ENCODE measurements at regions not wholly inside any gene's neighbourhood (a gene's known extent, or its start where the extent isn't known, plus 50 kb on each side); places are given as distances from the start of the nearest gene placed in this dataset.

GRCh38 chr6:86730216-86730615 lies 207.1 kb upstream of the HTR1E start:
- Histone ChIP-seq H4K8ac (replicated peaks; ENCODE audit: insufficient read length, low read depth, low read length) (no peak overlapping the region), H2BK5ac (ENCODE audit: insufficient read length, low read length) (no peak overlapping the region), H3K27me3 (ENCODE audit: insufficient read depth, low read length) (no peaks in the 10 kb centered on the region), H3K23ac (ENCODE audit: insufficient read length, low read depth, low read length) (no peak overlapping the region), H3K4me1 (ENCODE audit: insufficient read depth, low read length) (no peaks in the 10 kb centered on the region), H2BK12ac (ENCODE audit: insufficient read length, low read depth, low read length) (no peak overlapping the region), H2AFZ (ENCODE audit: low read length) (no peak overlapping the region), H3K4me2 (ENCODE audit: insufficient read depth, insufficient read length, low read length) (no peak overlapping the region), H3K56ac (ENCODE audit: insufficient read length, low read depth, low read length) (no peak overlapping the region), H3K79me2 (ENCODE audit: insufficient read depth, low read length) (no peaks in the 10 kb centered on the region), H3K14ac (ENCODE audit: insufficient read depth, low read length) (no peak overlapping the region), H3K9me3 (ENCODE audit: control insufficient read depth, low read depth, low read length) (no peaks in the 10 kb centered on the region), H2BK20ac (ENCODE audit: low read depth, low read length, poor library complexity, severe bottlenecking) (no peak overlapping the region), H3K9ac (ENCODE audit: extremely low read depth, insufficient read length, low read length) (no peak overlapping the region), H2BK15ac (ENCODE audit: low read depth, low read length) (no peak overlapping the region), H2BK120ac (ENCODE audit: low read depth, low read length, poor library complexity, severe bottlenecking) (no peak overlapping the region), H4K91ac (ENCODE audit: insufficient read length, low read depth, low read length) (no peak overlapping the region), H3T11ph (ENCODE audit: low read length) (no peak overlapping the region), H3K4ac (ENCODE audit: low read depth, low read length) (no peak overlapping the region), H4K20me1 (ENCODE audit: control insufficient read depth, insufficient read depth, insufficient read length) (no peaks in the 10 kb centered on the region), H2AK5ac (ENCODE audit: insufficient read length, low read length) (no peak overlapping the region), H3K79me1 (ENCODE audit: insufficient read depth, low read depth, low read length, poor library complexity, severe bottlenecking) (no peaks in the 10 kb centered on the region), H3K18ac (ENCODE audit: insufficient read length, low read depth, low read length) (no peak overlapping the region), H4K5ac (ENCODE audit: insufficient read length, low read depth, low read length) (no peak overlapping the region), H3K27ac (ENCODE audit: insufficient read length, low read depth, low read length) (no peak overlapping the region), H3K23me2 (ENCODE audit: insufficient read length, low read depth, low read length, poor library complexity, severe bottlenecking) (no peaks in the 10 kb centered on the region)
- Mint-ChIP-seq H3K9me3 (peaks cover 31 to 34% of the 10 kb centered on the region in 2 experiments), H3K27ac (no peak overlapping the region), H3K4me1 (no peaks in the 10 kb centered on the region), H3K36me3 (ENCODE audit: insufficient read depth in 1 of 3, low read depth in 3 of 3) (peaks cover 10 to 34% (median 24%) of the 10 kb centered on the region in 3 experiments), H3K27me3 (ENCODE audit: low read depth) (peaks cover 2% of the 10 kb centered on the region; the same call in 1 of the 2 replicates), H3K4me3 (no peak overlapping the region)
- DNase-seq = no peak
- no CpG with 5 or more reads among the region's 1 CpG for WGBS (ENCODE audit: extremely low coverage, insufficient read length, low lambda C conversion rate)
- no peak for TF ChIP-seq CTCF (conservative IDR thresholded peaks at IDR 0.05)
